Mesenteric fat pad (tissue), 1 donor: ENCODE measurements at regions not wholly inside any gene's neighbourhood (a gene's known extent, or its start where the extent isn't known, plus 50 kb on each side); places are given as distances from the start of the nearest gene placed in this dataset.

Experiments used
- DNase-seq: peaks from one replicate; pipeline ENCODE4 v3.0.0-alpha.2; 2020; ENCODE audit warnings: low spot score
- donor health status: DM: yes; HTN: yes; CAD: no.

- peak; percentile 33 for DNase-seq
Measured at GRCh38 chr5:135236228-135236907, 162.7 kb downstream of the MACROH2A1 start.

- peak; percentile 72 for DNase-seq
Measured at GRCh38 chr5:135235551-135236227, 163.3 kb downstream of the MACROH2A1 start.

GRCh38 chr5:135234666-135235401 is 164.2 kb downstream of the MACROH2A1 start:
- peak; percentile 18 for DNase-seq

- DNase-seq, result peak; percentile 68
Measured at GRCh38 chr5:135234242-135234641, 164.8 kb downstream of the MACROH2A1 start.

- peak; percentile 65 for DNase-seq
Measured at GRCh38 chr5:135233477-135233876, 165.6 kb downstream of the MACROH2A1 start.

GRCh38 chr5:135232958-135233357 is 166.1 kb downstream of the MACROH2A1 start:
- DNase-seq, result no peak

GRCh38 chr5:135231289-135231688 is 167.7 kb downstream of the MACROH2A1 start:
- no peak for DNase-seq

GRCh38 chr5:135230251-135230925 is 168.6 kb downstream of the MACROH2A1 start:
- no peak for DNase-seq

- no peak for DNase-seq
Measured at GRCh38 chr5:135229679-135230132, 169.3 kb downstream of the MACROH2A1 start.

GRCh38 chr5:135229122-135229521 is 169.9 kb downstream of the MACROH2A1 start:
- DNase-seq, result no peak

GRCh38 chr5:135228222-135228621 is 170.8 kb downstream of the MACROH2A1 start:
- DNase-seq, result no peak

- peak; percentile 39 for DNase-seq
Measured at GRCh38 chr5:135227064-135228022, 171.7 kb downstream of the MACROH2A1 start.

GRCh38 chr5:135225856-135226560 is 173.0 kb downstream of the MACROH2A1 start:
- DNase-seq, result peak; percentile 88

- peak; percentile 41 for DNase-seq
Measured at GRCh38 chr5:135223891-135224625, 175.0 kb downstream of the MACROH2A1 start.

- DNase-seq, result peak; percentile 43
Measured at GRCh38 chr5:135223404-135223803, 175.6 kb downstream of the MACROH2A1 start.

GRCh38 chr5:135222771-135223170 is 176.3 kb downstream of the MACROH2A1 start:
- DNase-seq, result peak; percentile 62

- peak; percentile 12 for DNase-seq
Measured at GRCh38 chr5:135222171-135222681, 176.8 kb downstream of the MACROH2A1 start.

- DNase-seq, result peak; percentile 45
Measured at GRCh38 chr5:135221696-135222095, 177.3 kb downstream of the MACROH2A1 start.

GRCh38 chr5:135221187-135221473 is 177.9 kb downstream of the MACROH2A1 start:
- peak; percentile 35 for DNase-seq
